WERI-Rb-1 (cell line): ENCODE measurements at regions not wholly inside any gene's neighbourhood (a gene's known extent, or its start where the extent isn't known, plus 50 kb on each side); places are given as distances from the start of the nearest gene placed in this dataset.

Experiments used
- DNase-seq: peaks from one replicate; pipeline ENCODE4 v3.0.0-alpha.2; 2020
- H3K27ac ChIP-seq: fragments of 250-450 bp; sonication (Bioruptor Pico); 2 replicates; pipeline ENCODE4 v1.5.1; 2020; ENCODE audit warnings: mild to moderate bottlenecking, moderate library complexity
- H3K27me3 ChIP-seq: fragments of 250-450 bp; sonication (Bioruptor Pico); 2 replicates; pipeline ENCODE4 v1.5.1; 2021; ENCODE audit warnings: mild to moderate bottlenecking, low read depth, moderate library complexity; ENCODE audit not compliant: insufficient read depth, severe bottlenecking
- H3K36me3 ChIP-seq: fragments of 250-450 bp; sonication (Bioruptor Pico); 2 replicates; pipeline ENCODE4 v1.5.1; 2020; ENCODE audit warnings: mild to moderate bottlenecking, moderate library complexity
- H3K4me3 ChIP-seq: 2 replicates; pipeline ENCODE4 v1.5.1; 2011; ENCODE audit warnings: low read depth, mild to moderate bottlenecking, control low read depth, low read length
- H3K9me3 ChIP-seq: fragments of 250-450 bp; sonication (Bioruptor Pico); 2 replicates; pipeline ENCODE4 v1.5.1; 2021; ENCODE audit warnings: mild to moderate bottlenecking, moderate library complexity; ENCODE audit not compliant: severe bottlenecking
- CTCF ChIP-seq: IDR thresholded peaks from 2 replicates; pipeline ENCODE4 v1.5.1; 2011; ENCODE audit warnings: low read depth, mild to moderate bottlenecking, control low read depth, inconsistent platforms, low read length

DNA sequence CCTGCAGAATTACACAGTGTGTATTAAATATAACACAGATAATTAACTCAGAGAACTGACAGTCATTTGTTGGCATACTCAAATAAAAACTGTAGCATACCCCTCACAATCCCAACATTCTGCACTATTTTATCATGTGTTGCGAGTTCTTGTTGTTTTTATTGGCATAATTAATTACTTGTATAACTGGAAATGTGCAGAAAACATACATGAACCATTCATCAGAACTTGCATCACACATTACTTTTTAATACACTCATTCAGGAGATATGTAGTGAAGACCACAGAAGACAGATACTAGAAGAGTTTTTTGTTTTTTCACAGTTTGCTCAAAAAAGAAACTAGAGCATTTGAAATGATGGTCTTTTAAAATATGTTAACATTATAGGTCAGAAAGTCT lies 74.6 kb upstream of the NEIL3 start:
- Histone ChIP-seq H3K36me3 (no peaks in the 10 kb centered on the region), H3K27me3 (peaks cover 3% of the 10 kb centered on the region), H3K9me3 (no peaks in the 10 kb centered on the region), H3K27ac (no peak overlapping the region), H3K4me3 (no peak overlapping the region)
- TF ChIP-seq CTCF, result no peak
- no peak for DNase-seq

- TF ChIP-seq CTCF, result no peak
- DNase-seq, result no peak
- Histone ChIP-seq H3K4me3 (no peak overlapping the region), H3K27ac (no peak overlapping the region), H3K27me3 (peaks cover 5% of the 10 kb centered on the region), H3K9me3 (no peaks in the 10 kb centered on the region), H3K36me3 (no peaks in the 10 kb centered on the region)
These were observed 72.8 kb upstream of the NEIL3 start for GRCh38 chr4:177236886-177237285.

GRCh38 chr4:177237291-177237690 lies 72.4 kb upstream of the NEIL3 start:
- no peak overlapping the region for H3K27ac ChIP-seq
- no peak overlapping the region for H3K4me3 ChIP-seq
- no peak for DNase-seq
- no peak for TF ChIP-seq CTCF
- H3K36me3 ChIP-seq, result no peaks in the 10 kb centered on the region
- no peaks in the 10 kb centered on the region for H3K9me3 ChIP-seq
- H3K27me3 ChIP-seq, result peaks cover 5% of the 10 kb centered on the region

- H3K27me3 ChIP-seq, result peaks cover 5% of the 10 kb centered on the region
- H3K27ac ChIP-seq, result no peak overlapping the region
- no peaks in the 10 kb centered on the region for H3K9me3 ChIP-seq
- DNase-seq, result no peak
- H3K36me3 ChIP-seq, result no peaks in the 10 kb centered on the region
- no peak for TF ChIP-seq CTCF
- no peak overlapping the region for H3K4me3 ChIP-seq
These were observed 70.2 kb upstream of the NEIL3 start for GRCh38 chr4:177239477-177239876.

DNA sequence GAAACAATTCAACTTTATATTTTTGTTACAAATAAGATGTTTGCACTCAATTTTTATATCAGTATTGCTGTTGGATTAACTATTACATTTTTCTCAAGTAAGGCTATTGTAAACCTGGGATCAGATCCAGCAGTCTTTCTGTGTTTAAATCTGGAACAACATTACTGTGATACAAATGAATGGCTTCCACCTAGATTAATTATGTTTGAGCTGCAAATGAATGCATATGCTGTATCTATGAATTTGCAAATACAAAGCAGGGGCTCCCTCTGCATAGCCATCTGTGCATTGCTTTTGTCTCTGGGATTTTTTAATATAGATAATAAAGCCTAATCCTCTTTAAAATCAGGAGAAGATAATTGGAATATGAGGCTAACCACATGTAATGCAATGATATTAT lies 69.8 kb upstream of the NEIL3 start:
- DNase-seq, result no peak
- Histone ChIP-seq H3K36me3 (no peaks in the 10 kb centered on the region), H3K27me3 (peaks cover 5% of the 10 kb centered on the region), H3K27ac (no peak overlapping the region), H3K4me3 (no peak overlapping the region), H3K9me3 (no peaks in the 10 kb centered on the region)
- TF ChIP-seq CTCF, result no peak

- Histone ChIP-seq H3K4me3 (no peak overlapping the region), H3K9me3 (no peaks in the 10 kb centered on the region), H3K27ac (no peak overlapping the region), H3K27me3 (peaks cover 5% of the 10 kb centered on the region), H3K36me3 (no peaks in the 10 kb centered on the region)
- DNase-seq, result no peak
- no peak for TF ChIP-seq CTCF
These were observed 66.9 kb upstream of the NEIL3 start for GRCh38 chr4:177242651-177243286.
